ENCODE measurements at regions not wholly inside any gene's neighbourhood (a gene's known extent, or its start where the extent isn't known, plus 50 kb on each side); places are given as distances from the start of the nearest gene placed in this dataset.

- TF ChIP-seq CTCF (IDR thresholded peaks at IDR 0.05; ENCODE audit: insufficient read depth, low read depth, low read length) (no peak), EZH2 (IDR thresholded peaks at IDR 0.05; ENCODE audit: insufficient read depth, low read length) (no peak)
Observed at GRCh38 chr11:33987545-33987944, 64.0 kb upstream of the CAPRIN1 start.

Measured in astrocyte (in vitro differentiated cells and primary cell).